ENCODE measurements at regions not wholly inside any gene's neighbourhood (a gene's known extent, or its start where the extent isn't known, plus 50 kb on each side); places are given as distances from the start of the nearest gene placed in this dataset.
A peak's percentile ranks its signal among the peaks of the same experiment; 100 is the strongest.

- TF ChIP-seq SIRT6 (IDR thresholded peaks at IDR 0.05; ENCODE audit: low read depth, low read length) (no peak), TFE3 (CRISPR knock-in tag; IDR thresholded peaks at IDR 0.05) (no peak), RREB1 (CRISPR knock-in tag; IDR thresholded peaks at IDR 0.05) (peak; percentile 98), CTBP1 (IDR thresholded peaks at IDR 0.05; ENCODE audit: borderline replicate concordance) (peak; percentile 99), NCOA6 (IDR thresholded peaks at IDR 0.05) (no peak), ARID2 (IDR thresholded peaks at IDR 0.05) (no peak), NFE2L1 (tag; IDR thresholded peaks at IDR 0.05; ENCODE audit: borderline replicate concordance, low read depth) (peak; percentile 79; the same call in 1 of the 2 replicates), SMARCA4 (IDR thresholded peaks at IDR 0.05) (peak; percentile 79), USF2 (CRISPR knock-in tag; IDR thresholded peaks at IDR 0.05) (no peak), ZNF512 (tag; IDR thresholded peaks at IDR 0.05) (no peak), YY1 (IDR thresholded peaks at IDR 0.05; ENCODE audit: borderline replicate concordance in 1 of 3, control insufficient read depth in 1 of 3, extremely low read depth in 1 of 3, insufficient read depth in 3 of 3, insufficient read length in 1 of 3, insufficient replicate concordance in 2 of 3, low read depth in 1 of 3, low read length in 2 of 3) (no peak), CUX1 (CRISPR knock-in tag; IDR thresholded peaks at IDR 0.05) (no peak)
Measured at GRCh38 chr1:182149411-182149965, 88.0 kb upstream of the ZNF648 start (continued).

Measured in K562 (cell line).